Liver (tissue), 3 donors: ENCODE measurements at regions not wholly inside any gene's neighbourhood (a gene's known extent, or its start where the extent isn't known, plus 50 kb on each side); places are given as distances from the start of the nearest gene placed in this dataset.

ENCODE experiments used
- EGR1 ChIP-seq, 2 donors: IDR thresholded peaks; 2 replicates each; pipeline ENCODE4 v1.6.1; 2016 to 2018; ENCODE audit warnings: antibody characterized with exemption in 2 of 2, low read depth in 2 of 2
- TF ChIP-seq, protein P1 (sequence below): fragments of 150-350 bp; IDR thresholded peaks from 2 replicates; pipeline ENCODE4 v1.5.1; 2017; ENCODE audit warnings: improper control_type of control experiment, low read depth, low read length; ENCODE audit not compliant: missing input control
- donor health status: healthy.
- donor health status: healthy.

DNA sequence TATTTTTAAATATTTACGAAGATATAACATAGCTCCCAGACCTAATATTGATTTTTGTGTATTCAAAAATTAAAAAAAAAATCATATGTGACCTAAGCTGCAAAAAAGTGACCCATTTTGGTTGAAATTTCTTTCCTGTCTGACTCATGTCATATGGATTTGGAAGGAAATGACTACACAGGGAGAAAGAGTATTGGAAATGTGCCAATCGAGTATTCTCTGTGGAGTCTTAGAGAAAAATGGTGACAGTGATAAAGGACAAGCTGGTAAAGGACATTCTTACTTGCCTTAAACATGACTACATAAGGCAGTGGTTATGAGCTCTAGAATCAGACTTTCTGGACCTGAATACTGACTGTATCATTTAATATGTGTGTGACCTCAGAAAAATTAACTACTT is 262.9 kb upstream of the PTPRD start:
- TF ChIP-seq, protein P1, sequence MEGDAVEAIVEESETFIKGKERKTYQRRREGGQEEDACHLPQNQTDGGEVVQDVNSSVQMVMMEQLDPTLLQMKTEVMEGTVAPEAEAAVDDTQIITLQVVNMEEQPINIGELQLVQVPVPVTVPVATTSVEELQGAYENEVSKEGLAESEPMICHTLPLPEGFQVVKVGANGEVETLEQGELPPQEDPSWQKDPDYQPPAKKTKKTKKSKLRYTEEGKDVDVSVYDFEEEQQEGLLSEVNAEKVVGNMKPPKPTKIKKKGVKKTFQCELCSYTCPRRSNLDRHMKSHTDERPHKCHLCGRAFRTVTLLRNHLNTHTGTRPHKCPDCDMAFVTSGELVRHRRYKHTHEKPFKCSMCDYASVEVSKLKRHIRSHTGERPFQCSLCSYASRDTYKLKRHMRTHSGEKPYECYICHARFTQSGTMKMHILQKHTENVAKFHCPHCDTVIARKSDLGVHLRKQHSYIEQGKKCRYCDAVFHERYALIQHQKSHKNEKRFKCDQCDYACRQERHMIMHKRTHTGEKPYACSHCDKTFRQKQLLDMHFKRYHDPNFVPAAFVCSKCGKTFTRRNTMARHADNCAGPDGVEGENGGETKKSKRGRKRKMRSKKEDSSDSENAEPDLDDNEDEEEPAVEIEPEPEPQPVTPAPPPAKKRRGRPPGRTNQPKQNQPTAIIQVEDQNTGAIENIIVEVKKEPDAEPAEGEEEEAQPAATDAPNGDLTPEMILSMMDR, result no peak
- TF ChIP-seq EGR1 (IDR thresholded peaks at IDR 0.05; ENCODE audit: low read depth in 2 of 2), result no peak
